HCT116 (cell line): ENCODE measurements at regions not wholly inside any gene's neighbourhood (a gene's known extent, or its start where the extent isn't known, plus 50 kb on each side); places are given as distances from the start of the nearest gene placed in this dataset.
A peak's percentile ranks its signal among the peaks of the same experiment; 100 is the strongest.

Experiments used
- ATAC-seq: fragments of 200-7000 bp; cut with Tn5 transposase; 2 replicates; pipeline ENCODE4 v1.9.1; 2020; ENCODE audit warnings: mild to moderate bottlenecking, moderate library complexity
- BruUV-seq: library from RNA; stranded (reverse); fragments of 400-500 nt; replicated peaks from 2 replicates; lab custom pipeline; 2021; lab: Mats Ljungman, UMichigan
- CTCF ChIA-PET: fragments of 300-600 bp; sonication (Branson Sonifier 250); formaldehyde crosslinking; loops from one replicate; lab custom pipeline; 2021; ENCODE audit warnings: antibody characterized with exemption; lab: Charles Lee
- POLR2A ChIA-PET: fragments of 300-600, 350-600 bp; sonication (Branson Sonifier 250); formaldehyde crosslinking; loops from one replicate; lab custom pipeline; 2021; ENCODE audit warnings: antibody characterized with exemption; lab: Charles Lee
- RAD21 ChIA-PET, 2 experiments: fragments of 300-600 bp; sonication (Branson Sonifier 250); formaldehyde crosslinking; loops; one replicate each; lab custom pipeline; 2023; ENCODE audit warnings: low total read pairs in 2 of 2; ENCODE audit not compliant: uncharacterized antibody in 2 of 2, unreplicated experiment in 2 of 2, low non-redundant PET in 1 of 2; lab: Charles Lee
- DNase-seq: peaks from one replicate; pipeline ENCODE4 v3.0.0-alpha.2; 2010; ENCODE audit warnings: low read depth, low spot score
- H2AFZ ChIP-seq: fragments of 200-600 bp; shearing (Covaris generic), sonication (generic); 2 replicates; pipeline ENCODE4 v1.6.1; 2017; ENCODE audit warnings: low read depth, mixed run types, mixed read lengths, antibody characterized with exemption, low read length; ENCODE audit not compliant: poor library complexity, severe bottlenecking
- H3K27ac ChIP-seq: 2 replicates; pipeline ENCODE4 v1.5.1; 2012; ENCODE audit warnings: low read depth, low read length
- H3K27me3 ChIP-seq: fragments of 200-600 bp; sonication (generic); 2 replicates; pipeline ENCODE4 v1.6.1; 2016; ENCODE audit warnings: mixed run types, low read length, mixed read lengths; ENCODE audit not compliant: insufficient read depth
- H3K36me3 ChIP-seq, 2 experiments: fragments of 200-500 bp in 1 of 2; fragments of 200-600 bp in 1 of 2; sonication (Bioruptor generic) in 1 of 2; sonication (generic) in 1 of 2; 2 replicates each; pipeline versions ENCODE4 v1.5.1 to v1.6.1; 2014 to 2016; ENCODE audit warnings: low read length in 2 of 2, inconsistent platforms in 1 of 2, mixed read lengths in 1 of 2, mixed run types in 1 of 2; ENCODE audit not compliant: insufficient read depth in 2 of 2, control insufficient read depth in 1 of 2
- H3K4me1 ChIP-seq, 2 experiments: fragments of 200-600 bp in 1 of 2; sonication (generic) in 1 of 2; 2 replicates each; pipeline versions ENCODE4 v1.5.1 to v1.6.1; 2012 to 2017; ENCODE audit warnings: low read length in 2 of 2, inconsistent platforms in 1 of 2, mild to moderate bottlenecking in 1 of 2, mixed read lengths in 1 of 2, mixed run types in 1 of 2, moderate library complexity in 1 of 2; ENCODE audit not compliant: insufficient read depth in 2 of 2, control insufficient read depth in 1 of 2
- H3K4me2 ChIP-seq: fragments of 200-600 bp; sonication (generic); 2 replicates; pipeline ENCODE4 v1.6.1; 2017; ENCODE audit warnings: mixed run types, low read length, mixed read lengths
- H3K4me3 ChIP-seq, 2 experiments: fragments of 200-600 bp in 1 of 2; sonication (generic) in 1 of 2; replicated peaks in 1 of 2; 2 replicates each; pipeline ENCODE4 v1.5.1; 2011 to 2016; ENCODE audit warnings: low read length in 2 of 2, control low read depth in 1 of 2, low read depth in 1 of 2, mild to moderate bottlenecking in 1 of 2, mixed read lengths in 1 of 2, mixed run types in 1 of 2
- H3K79me2 ChIP-seq: fragments of 200-600 bp; sonication (generic); 2 replicates; pipeline ENCODE4 v1.6.1; 2017; ENCODE audit warnings: mild to moderate bottlenecking, mixed run types, low read length, moderate library complexity, mixed read lengths; ENCODE audit not compliant: insufficient read depth
- H3K9ac ChIP-seq: fragments of 200-600 bp; sonication (generic); 2 replicates; pipeline ENCODE4 v1.6.1; 2016; ENCODE audit warnings: low read length, mixed read lengths
- H3K9me2 ChIP-seq: fragments of 200-600 bp; sonication (generic), shearing (Covaris generic); 2 replicates; pipeline ENCODE4 v1.6.1; 2017; ENCODE audit warnings: mixed run types, mild to moderate bottlenecking, moderate library complexity; ENCODE audit not compliant: insufficient read depth
- H3K9me3 ChIP-seq, 2 experiments: fragments of 200-500 bp in 1 of 2; fragments of 200-600 bp in 1 of 2; sonication (Bioruptor generic) in 1 of 2; sonication (generic) in 1 of 2; 2 replicates each; pipeline ENCODE4 v1.6.1; 2014 to 2017; ENCODE audit warnings: low read length in 2 of 2, mixed read lengths in 2 of 2, inconsistent platforms in 1 of 2, low read depth in 1 of 2, mild to moderate bottlenecking in 1 of 2, mixed run types in 1 of 2, moderate library complexity in 1 of 2; ENCODE audit not compliant: control insufficient read depth in 1 of 2, insufficient read depth in 1 of 2
- H4K20me1 ChIP-seq: fragments of 200-600 bp; sonication (generic), shearing (Covaris generic); 2 replicates; pipeline ENCODE4 v1.6.1; 2017; ENCODE audit warnings: mixed run types, mild to moderate bottlenecking, moderate library complexity; ENCODE audit not compliant: insufficient read depth
- CEBPB ChIP-seq: IDR thresholded peaks from 2 replicates; pipeline ENCODE4 v1.6.1; 2012; ENCODE audit warnings: low read depth
- EGR1 ChIP-seq: IDR thresholded peaks from 2 replicates; pipeline ENCODE4 v1.6.1; 2012; ENCODE audit warnings: low read depth
- ELF1 ChIP-seq: IDR thresholded peaks from 2 replicates; pipeline ENCODE4 v1.6.1; 2012; ENCODE audit warnings: low read depth, borderline replicate concordance
- EZH2 ChIP-seq: fragments of 200-600 bp; sonication (generic); IDR thresholded peaks from 2 replicates; pipeline ENCODE4 v1.6.1; 2017; ENCODE audit warnings: antibody characterized with exemption, mixed run types
- EZH2phosphoT487 ChIP-seq: fragments of 200-600 bp; IDR thresholded peaks from 2 replicates; pipeline ENCODE4 v1.6.1; 2018; ENCODE audit warnings: antibody characterized with exemption, borderline replicate concordance
- FOSL1 ChIP-seq: IDR thresholded peaks from 2 replicates; pipeline ENCODE4 v1.6.1; 2012; ENCODE audit warnings: low read depth
- JUND ChIP-seq: IDR thresholded peaks from 2 replicates; pipeline ENCODE4 v1.6.1; 2012
- POLR2A ChIP-seq: IDR thresholded peaks from 2 replicates; pipeline ENCODE4 v1.7.0; 2011; ENCODE audit warnings: borderline replicate concordance; ENCODE audit not compliant: insufficient read depth, insufficient read length; ENCODE audit errors: extremely low read depth
- POLR2AphosphoS5 ChIP-seq: IDR thresholded peaks from 2 replicates; pipeline ENCODE4 v1.6.1; 2011; ENCODE audit warnings: mild to moderate bottlenecking, low read depth, low read length, moderate library complexity
- SIN3A ChIP-seq: IDR thresholded peaks from 2 replicates; pipeline ENCODE4 v1.6.1; 2012; ENCODE audit warnings: low read depth
- SRF ChIP-seq: IDR thresholded peaks from 2 replicates; pipeline ENCODE4 v1.6.1; 2012; ENCODE audit warnings: low read depth
- TCF7L2 ChIP-seq: IDR thresholded peaks from 2 replicates; pipeline ENCODE4 v1.7.0; 2011; ENCODE audit warnings: borderline replicate concordance, inconsistent platforms; ENCODE audit not compliant: insufficient read depth, insufficient read length; ENCODE audit errors: extremely low read depth
- YY1 ChIP-seq: IDR thresholded peaks from 2 replicates; pipeline ENCODE4 v1.6.1; 2011; ENCODE audit warnings: low read length, low read depth, moderate library complexity, mild to moderate bottlenecking; ENCODE audit not compliant: insufficient replicate concordance; ENCODE audit errors: extremely low read depth
- ZFX ChIP-seq: fragments of 450-650 bp; IDR thresholded peaks from 2 replicates; pipeline ENCODE4 v1.6.1; 2017
- intact Hi-C: fragments of 100-400 bp; cut with micrococcal nuclease; formaldehyde crosslinking; loops from 2 replicates; pipeline ENCODE4 v1.10.0; 2022
- TF ChIP-seq, protein P1 (sequence below): IDR thresholded peaks from 2 replicates; pipeline ENCODE4 v1.6.1; 2011; ENCODE audit warnings: mild to moderate bottlenecking, low read length, moderate library complexity; ENCODE audit not compliant: insufficient replicate concordance; ENCODE audit errors: extremely low read depth
- TF ChIP-seq, protein P2 (sequence below): IDR thresholded peaks from 2 replicates; pipeline ENCODE4 v1.6.1; 2012

DNA sequence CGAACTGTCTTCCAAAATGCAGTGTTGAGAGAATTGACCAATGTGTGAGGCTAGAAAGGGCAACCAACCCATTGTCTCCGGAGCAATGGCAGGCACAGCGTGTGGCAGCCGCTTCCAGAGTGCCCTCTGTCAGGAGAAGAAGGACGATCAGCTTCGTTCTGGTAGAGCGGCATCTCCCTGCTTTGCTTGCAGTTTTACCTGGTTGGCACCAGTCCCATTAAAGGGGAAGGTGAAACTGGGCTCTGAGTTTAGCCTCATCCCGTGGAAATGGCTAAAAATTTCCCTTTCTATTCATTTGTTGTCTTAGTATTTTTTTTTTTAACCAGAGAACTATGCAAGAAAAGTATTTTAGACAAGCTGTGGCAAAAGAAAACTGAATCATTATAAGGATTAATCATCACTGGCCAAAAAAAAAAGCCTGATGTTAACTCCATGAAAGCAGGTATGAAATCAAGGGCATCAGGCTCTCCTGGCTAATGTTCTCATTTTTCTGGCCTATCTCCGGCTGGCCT lies 81.5 kb upstream of the SLC7A1 start:
- ChIA-PET POLR2A (no interaction called here), CTCF (no interaction called here), RAD21 (no interaction called here)
- H3K4me2 ChIP-seq: no peak overlapping the region
- ATAC-seq (peak; percentile 32; the same call in 1 of the 2 replicates), DNase-seq (no peak)
- no peak overlapping the region for H2AFZ ChIP-seq
- no peaks in the 10 kb centered on the region for H3K9me3 ChIP-seq
- no peaks in the 10 kb centered on the region for H3K36me3 ChIP-seq
- H3K9me2 ChIP-seq: no peaks in the 10 kb centered on the region
- peaks cover 9% of the 10 kb centered on the region; the same call in 1 of the 2 replicates for H3K27me3 ChIP-seq
- no peak overlapping the region for H3K27ac ChIP-seq
- no peaks in the 10 kb centered on the region for H3K79me2 ChIP-seq
- no peak overlapping the region for H3K9ac ChIP-seq
- 0 out of 4 replicates have a peak, but pooled peaks cover 0 to 3% of the 10 kb centered on the region in 2 experiments for H3K4me1 ChIP-seq
- no peaks in the 10 kb centered on the region for H4K20me1 ChIP-seq
- BruUV-seq: no TSS peak
- intact Hi-C loops: no loop called here
- no peak for TF ChIP-seq SIN3A
- TF ChIP-seq, protein P1, sequence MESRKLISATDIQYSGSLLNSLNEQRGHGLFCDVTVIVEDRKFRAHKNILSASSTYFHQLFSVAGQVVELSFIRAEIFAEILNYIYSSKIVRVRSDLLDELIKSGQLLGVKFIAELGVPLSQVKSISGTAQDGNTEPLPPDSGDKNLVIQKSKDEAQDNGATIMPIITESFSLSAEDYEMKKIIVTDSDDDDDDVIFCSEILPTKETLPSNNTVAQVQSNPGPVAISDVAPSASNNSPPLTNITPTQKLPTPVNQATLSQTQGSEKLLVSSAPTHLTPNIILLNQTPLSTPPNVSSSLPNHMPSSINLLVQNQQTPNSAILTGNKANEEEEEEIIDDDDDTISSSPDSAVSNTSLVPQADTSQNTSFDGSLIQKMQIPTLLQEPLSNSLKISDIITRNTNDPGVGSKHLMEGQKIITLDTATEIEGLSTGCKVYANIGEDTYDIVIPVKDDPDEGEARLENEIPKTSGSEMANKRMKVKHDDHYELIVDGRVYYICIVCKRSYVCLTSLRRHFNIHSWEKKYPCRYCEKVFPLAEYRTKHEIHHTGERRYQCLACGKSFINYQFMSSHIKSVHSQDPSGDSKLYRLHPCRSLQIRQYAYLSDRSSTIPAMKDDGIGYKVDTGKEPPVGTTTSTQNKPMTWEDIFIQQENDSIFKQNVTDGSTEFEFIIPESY: no peak
- TF ChIP-seq SRF: no peak
- TF ChIP-seq, protein P2, sequence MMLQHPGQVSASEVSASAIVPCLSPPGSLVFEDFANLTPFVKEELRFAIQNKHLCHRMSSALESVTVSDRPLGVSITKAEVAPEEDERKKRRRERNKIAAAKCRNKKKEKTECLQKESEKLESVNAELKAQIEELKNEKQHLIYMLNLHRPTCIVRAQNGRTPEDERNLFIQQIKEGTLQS: no peak
- TF ChIP-seq JUND: no peak
- no peak for TF ChIP-seq TCF7L2
- no peak overlapping the region for H3K4me3 ChIP-seq

GRCh38 chr13:29676535-29676934 lies 81.0 kb upstream of the SLC7A1 start:
- no peak overlapping the region for H3K4me2 ChIP-seq
- no peaks in the 10 kb centered on the region for H3K36me3 ChIP-seq
- CTCF ChIA-PET: no interaction called here
- POLR2A ChIA-PET: no interaction called here
- no peaks in the 10 kb centered on the region for H3K9me3 ChIP-seq
- H2AFZ ChIP-seq: no peak overlapping the region
- no TSS peak for BruUV-seq
- 0 out of 4 replicates have a peak, but pooled peaks cover 0 to 3% of the 10 kb centered on the region in 2 experiments for H3K4me1 ChIP-seq
- H3K4me3 ChIP-seq: no peak overlapping the region
- RAD21 ChIA-PET: no interaction called here
- intact Hi-C loops: no loop called here
- no peaks in the 10 kb centered on the region for H4K20me1 ChIP-seq
- no peak overlapping the region for H3K27ac ChIP-seq
- H3K27me3 ChIP-seq: peaks cover 9% of the 10 kb centered on the region; the same call in 1 of the 2 replicates
- H3K79me2 ChIP-seq: no peaks in the 10 kb centered on the region
- no peak overlapping the region for H3K9ac ChIP-seq
- no peaks in the 10 kb centered on the region for H3K9me2 ChIP-seq
- ATAC-seq: no peak
- DNase-seq: no peak
- TF ChIP-seq YY1 (no peak), TCF7L2 (no peak), EZH2phosphoT487 (no peak), ELF1 (no peak), POLR2AphosphoS5 (no peak), CEBPB (no peak), FOSL1 (no peak), ZFX (no peak), POLR2A (no peak), EZH2 (no peak), EGR1 (no peak)
- TF ChIP-seq, protein P1: no peak
- TF ChIP-seq, protein P2: no peak
